Fibroblast of lung (primary cell): ENCODE measurements at regions not wholly inside any gene's neighbourhood (a gene's known extent, or its start where the extent isn't known, plus 50 kb on each side); places are given as distances from the start of the nearest gene placed in this dataset.

ENCODE experiments used
- EZH2 ChIP-seq: IDR thresholded peaks from 2 replicates; pipeline ENCODE4 v1.5.1; 2012; ENCODE audit warnings: low read length, control low read depth, mild to moderate bottlenecking; ENCODE audit errors: missing control alignments
- TF ChIP-seq, protein P1 (sequence below), 2 donors: IDR thresholded peaks in 1 of 2; conservative IDR thresholded peaks in 1 of 2; 1 replicate in 1 of 2; 2 replicates in 1 of 2; pipeline ENCODE4 v1.5.1; 2011 to 2012; ENCODE audit warnings: low read length in 2 of 2, control low read depth in 1 of 2, inconsistent platforms in 1 of 2, low read depth in 1 of 2, mild to moderate bottlenecking in 1 of 2

GRCh38 chr10:53646525-53646924, 873.9 kb upstream of the MBL2 start:
- TF ChIP-seq, protein P1, sequence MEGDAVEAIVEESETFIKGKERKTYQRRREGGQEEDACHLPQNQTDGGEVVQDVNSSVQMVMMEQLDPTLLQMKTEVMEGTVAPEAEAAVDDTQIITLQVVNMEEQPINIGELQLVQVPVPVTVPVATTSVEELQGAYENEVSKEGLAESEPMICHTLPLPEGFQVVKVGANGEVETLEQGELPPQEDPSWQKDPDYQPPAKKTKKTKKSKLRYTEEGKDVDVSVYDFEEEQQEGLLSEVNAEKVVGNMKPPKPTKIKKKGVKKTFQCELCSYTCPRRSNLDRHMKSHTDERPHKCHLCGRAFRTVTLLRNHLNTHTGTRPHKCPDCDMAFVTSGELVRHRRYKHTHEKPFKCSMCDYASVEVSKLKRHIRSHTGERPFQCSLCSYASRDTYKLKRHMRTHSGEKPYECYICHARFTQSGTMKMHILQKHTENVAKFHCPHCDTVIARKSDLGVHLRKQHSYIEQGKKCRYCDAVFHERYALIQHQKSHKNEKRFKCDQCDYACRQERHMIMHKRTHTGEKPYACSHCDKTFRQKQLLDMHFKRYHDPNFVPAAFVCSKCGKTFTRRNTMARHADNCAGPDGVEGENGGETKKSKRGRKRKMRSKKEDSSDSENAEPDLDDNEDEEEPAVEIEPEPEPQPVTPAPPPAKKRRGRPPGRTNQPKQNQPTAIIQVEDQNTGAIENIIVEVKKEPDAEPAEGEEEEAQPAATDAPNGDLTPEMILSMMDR (conservative IDR thresholded peaks at IDR 0.05 in 1 of 2, IDR thresholded peaks at IDR 0.05 in 1 of 2; ENCODE audit: low read depth in 1 of 2, low read length in 2 of 2) = no peak
- no peak for TF ChIP-seq EZH2
